Right lobe of liver (tissue), 6 donors: ENCODE measurements at regions not wholly inside any gene's neighbourhood (a gene's known extent, or its start where the extent isn't known, plus 50 kb on each side); places are given as distances from the start of the nearest gene placed in this dataset.

Experiments
- ATAC-seq, 4 donors: fragments of 200-7000 bp; cut with Tn5 transposase; one replicate each; pipeline ENCODE4 v1.9.1; 2020; ENCODE audit warnings: mild to moderate bottlenecking in 4 of 4, moderate library complexity in 4 of 4
- DNase-seq, 3 donors: peaks; one replicate each; pipeline ENCODE4 v3.0.0-alpha.2; 2020
- H3K27ac ChIP-seq, 3 donors: fragments of 200-600 bp; one replicate each; pipeline ENCODE4 v1.8.0; 2022
- H3K27me3 ChIP-seq, 2 donors: fragments of 200-600 bp; one replicate each; pipeline ENCODE4 v1.8.0; 2022
- H3K36me3 ChIP-seq, 4 donors: fragments of 200-600 bp; sonication (generic) in 1 of 4; one replicate each; pipeline versions ENCODE4 v1.5.1 to v1.8.0; 2017 to 2022; ENCODE audit warnings: control low read depth in 1 of 4
- H3K4me1 ChIP-seq, 4 donors: fragments of 200-600 bp; sonication (generic) in 1 of 4; one replicate each; pipeline versions ENCODE4 v1.5.1 to v1.8.0; 2017 to 2022; ENCODE audit warnings: control low read depth in 1 of 4
- H3K4me3 ChIP-seq, 3 donors: fragments of 200-600 bp; one replicate each; pipeline ENCODE4 v1.8.0; 2022
- H3K9me3 ChIP-seq, 4 donors: fragments of 200-600 bp; sonication (generic) in 1 of 4; one replicate each; pipeline versions ENCODE4 v1.5.1 to v1.8.0; 2017 to 2022; ENCODE audit warnings: control low read depth in 1 of 4
- CTCF ChIP-seq, 4 donors: fragments of 200-600 bp in 3 of 4; fragments of 450-650 bp in 1 of 4; IDR thresholded peaks; one replicate each; pipeline versions ENCODE4 v1.5.1 to v1.8.0; 2016 to 2022; ENCODE audit warnings: antibody characterized with exemption in 4 of 4, mild to moderate bottlenecking in 2 of 4
- POLR2A ChIP-seq: fragments of 450-650 bp; IDR thresholded peaks from one replicate; pipeline ENCODE4 v1.6.1; 2017; ENCODE audit warnings: antibody characterized with exemption, mild to moderate bottlenecking
- WGBS: methylation state at CpG from one replicate; pipeline ENCODE4 v1.1.6; 2018; ENCODE audit warnings: low coverage, low lambda C conversion rate; ENCODE audit not compliant: insufficient coverage; ENCODE audit errors: missing lambda C conversion rate; 5-methylcytosine and 5-hydroxymethylcytosine counted together
- intact Hi-C, 2 donors: fragments of 100-400 bp; cut with DNase I; formaldehyde crosslinking; loops; one replicate each; pipeline versions ENCODE4 v1.11.2 to v1.14.1; 2022
- donor health status: DM: no; HTN: yes; CAD: no.
- donor health status: DM: no; HTN: no; CAD: no.
- donor health status: DM: no; HTN: no; CAD: no.
- donor health status: DM: no; HTN: yes; CAD: no.
- donor health status: DM: no; HTN: yes; CAD: no.

- intact Hi-C loops, result loop anchor here in 1 of 2 donors (10.0 kb wide), 2 partner anchors 261 to 701 kb away; partner anchors contain the start of gene BOD1
- DNase-seq (no peak), ATAC-seq (no peak)
- H3K27ac ChIP-seq, result no peak overlapping the region
- H3K4me1 ChIP-seq, result no peaks in the 10 kb centered on the region
- H3K36me3 ChIP-seq, result no peaks in the 10 kb centered on the region
- TF ChIP-seq CTCF (IDR thresholded peaks at IDR 0.05) (no peak), POLR2A (no peak)
- H3K4me3 ChIP-seq, result no peak overlapping the region
- no CpG with 5 or more reads among the region's 17 CpGs for WGBS
- H3K9me3 ChIP-seq, result no peaks in the 10 kb centered on the region
- no peaks in the 10 kb centered on the region for H3K27me3 ChIP-seq
Observed at GRCh38 chr5:174315871-174316270, 270.4 kb downstream of the NSG2 start.

- ATAC-seq (no peak), DNase-seq (no peak)
- no peak overlapping the region for H3K27ac ChIP-seq
- no peaks in the 10 kb centered on the region for H3K27me3 ChIP-seq
- TF ChIP-seq POLR2A (no peak), CTCF (IDR thresholded peaks at IDR 0.05) (no peak)
- no peaks in the 10 kb centered on the region for H3K9me3 ChIP-seq
- intact Hi-C loops, result loop anchor here in 1 of 2 donors (10.0 kb wide), 2 partner anchors 262 to 702 kb away; partner anchors contain the start of gene BOD1
- WGBS, result 74% methylated on average over 5 of the region's 6 CpGs
- no peaks in the 10 kb centered on the region for H3K4me1 ChIP-seq
- no peaks in the 10 kb centered on the region for H3K36me3 ChIP-seq
- no peak overlapping the region for H3K4me3 ChIP-seq
Observed at GRCh38 chr5:174316326-174316725, 270.8 kb downstream of the NSG2 start.

- ATAC-seq (peak; percentile 79 to 92 (median 86)), DNase-seq (peak in 1 of 3 donors; percentile 51)
- no peaks in the 10 kb centered on the region for H3K4me1 ChIP-seq
- no peak overlapping the region for H3K4me3 ChIP-seq
- TF ChIP-seq CTCF (IDR thresholded peaks at IDR 0.05), result peak; percentile 69 to 79 (median 71)
- no peak for TF ChIP-seq POLR2A
- no peaks in the 10 kb centered on the region for H3K9me3 ChIP-seq
- intact Hi-C loops, result loop anchor here in 1 of 2 donors (10.0 kb wide), 2 partner anchors 263 to 703 kb away; partner anchors contain the start of gene BOD1
- no peak overlapping the region for H3K27ac ChIP-seq
- no peaks in the 10 kb centered on the region for H3K27me3 ChIP-seq
- WGBS, result 13% methylated on average over 10 of the region's 11 CpGs
- no peaks in the 10 kb centered on the region for H3K36me3 ChIP-seq
Observed at GRCh38 chr5:174317256-174317894, 271.9 kb downstream of the NSG2 start.

GRCh38 chr5:174318578-174318977 lies 273.1 kb downstream of the NSG2 start:
- Histone ChIP-seq H3K36me3 (no peaks in the 10 kb centered on the region), H3K4me3 (no peak overlapping the region), H3K9me3 (no peaks in the 10 kb centered on the region), H3K27me3 (no peaks in the 10 kb centered on the region), H3K27ac (no peak overlapping the region), H3K4me1 (no peaks in the 10 kb centered on the region)
- intact Hi-C loops, result loop anchor here in 1 of 2 donors (10.0 kb wide), 2 partner anchors 264 to 704 kb away; partner anchors contain the start of gene BOD1
- no peak for TF ChIP-seq POLR2A
- TF ChIP-seq CTCF (IDR thresholded peaks at IDR 0.05), result no peak
- ATAC-seq, result no peak
- no peak for DNase-seq
